HG03139 (cell line): ENCODE measurements at regions not wholly inside any gene's neighbourhood (a gene's known extent, or its start where the extent isn't known, plus 50 kb on each side); places are given as distances from the start of the nearest gene placed in this dataset.
"Not testable (repeated sequence)": the region's sequence is repeated elsewhere in the genome, so short reads cannot be mapped to it uniquely, and the experiment has no call there.

Experiments used
- ATAC-seq: cut with Tn5 transposase; IDR thresholded peaks from one replicate; pipeline ENCODE4 v1.9.1; 2021; ENCODE audit not compliant: unreplicated experiment

- ATAC-seq: not testable (repeated sequence)
Observed at GRCh38 chr16:88145824-88146405, 194.7 kb downstream of the BANP start.

GRCh38 chr16:88148078-88148477, 196.8 kb downstream of the BANP start:
- not testable (repeated sequence) for ATAC-seq

GRCh38 chr16:88148682-88149081, 197.4 kb downstream of the BANP start:
- ATAC-seq: not testable (repeated sequence)

- ATAC-seq: not testable (repeated sequence)
Observed at GRCh38 chr16:88149158-88149603, 197.9 kb downstream of the BANP start.

- not testable (repeated sequence) for ATAC-seq
Observed at GRCh38 chr16:88149663-88150062, 198.4 kb downstream of the BANP start.

GRCh38 chr16:88150456-88151128, 199.4 kb downstream of the BANP start:
- ATAC-seq: not testable (repeated sequence)

GRCh38 chr16:88151129-88151499, 199.9 kb downstream of the BANP start:
- not testable (repeated sequence) for ATAC-seq

- not testable (repeated sequence) for ATAC-seq
Observed at GRCh38 chr16:88151859-88152843, 200.9 kb downstream of the BANP start.

GRCh38 chr16:88152879-88153278, 201.6 kb downstream of the BANP start:
- ATAC-seq: not testable (repeated sequence)

GRCh38 chr16:88153516-88153915, 202.3 kb downstream of the BANP start:
- not testable (repeated sequence) for ATAC-seq

- ATAC-seq: not testable (repeated sequence)
Observed at GRCh38 chr16:88154886-88155285, 203.7 kb downstream of the BANP start.

- not testable (repeated sequence) for ATAC-seq
Observed at GRCh38 chr16:88155681-88156080, 204.4 kb downstream of the BANP start.

GRCh38 chr16:88156640-88157283, 205.5 kb downstream of the BANP start:
- not testable (repeated sequence) for ATAC-seq

GRCh38 chr16:88157686-88158085, 206.5 kb downstream of the BANP start:
- ATAC-seq: not testable (repeated sequence)

GRCh38 chr16:88158256-88159045, 207.2 kb downstream of the BANP start:
- ATAC-seq: not testable (repeated sequence)

GRCh38 chr16:88159046-88159896, 208.0 kb downstream of the BANP start:
- not testable (repeated sequence) for ATAC-seq

- not testable (repeated sequence) for ATAC-seq
Observed at GRCh38 chr16:88159897-88160335, 208.7 kb downstream of the BANP start.

- not testable (repeated sequence) for ATAC-seq
Observed at GRCh38 chr16:88161191-88161590, 210.0 kb downstream of the BANP start.
